A172 (cell line): ENCODE measurements at regions not wholly inside any gene's neighbourhood (a gene's known extent, or its start where the extent isn't known, plus 50 kb on each side); places are given as distances from the start of the nearest gene placed in this dataset.

Experiments used
- DNase-seq: peaks from one replicate; pipeline ENCODE4 v3.0.0-alpha.2; 2015; ENCODE audit warnings: low spot score

GRCh38 chr13:90675129-90675528 lies 672.4 kb upstream of the MIR17HG start:
- DNase-seq = no peak

- no peak for DNase-seq
Measured at GRCh38 chr13:90680826-90681225, 666.7 kb upstream of the MIR17HG start.

GRCh38 chr13:90683711-90684131 lies 663.8 kb upstream of the MIR17HG start:
- no peak for DNase-seq

GRCh38 chr13:90686442-90686841 lies 661.0 kb upstream of the MIR17HG start:
- peak; percentile 13 for DNase-seq

GRCh38 chr13:90689111-90689510 lies 658.4 kb upstream of the MIR17HG start:
- no peak for DNase-seq

GRCh38 chr13:90690458-90691080 lies 656.9 kb upstream of the MIR17HG start:
- no peak for DNase-seq

- DNase-seq = peak; percentile 79
Measured at GRCh38 chr13:90696254-90696653, 651.2 kb upstream of the MIR17HG start.

- peak; percentile 52 for DNase-seq
Measured at GRCh38 chr13:90696656-90697055, 650.8 kb upstream of the MIR17HG start.

GRCh38 chr13:90700340-90700739 lies 647.1 kb upstream of the MIR17HG start:
- no peak for DNase-seq

GRCh38 chr13:90701264-90701663 lies 646.2 kb upstream of the MIR17HG start:
- no peak for DNase-seq

GRCh38 chr13:90702050-90702449 lies 645.4 kb upstream of the MIR17HG start:
- DNase-seq = no peak

GRCh38 chr13:90706631-90707030 lies 640.9 kb upstream of the MIR17HG start:
- no peak for DNase-seq

GRCh38 chr13:90708128-90708527 lies 639.4 kb upstream of the MIR17HG start:
- no peak for DNase-seq

GRCh38 chr13:90709319-90709718 lies 638.2 kb upstream of the MIR17HG start:
- no peak for DNase-seq

- no peak for DNase-seq
Measured at GRCh38 chr13:90710164-90710759, 637.2 kb upstream of the MIR17HG start.

GRCh38 chr13:90713441-90714133 lies 633.9 kb upstream of the MIR17HG start:
- DNase-seq = no peak

GRCh38 chr13:90715485-90715884 lies 632.0 kb upstream of the MIR17HG start:
- DNase-seq = no peak

GRCh38 chr13:90717451-90717936 lies 630.0 kb upstream of the MIR17HG start:
- DNase-seq = peak; percentile 81

- no peak for DNase-seq
Measured at GRCh38 chr13:90719461-90719860, 628.0 kb upstream of the MIR17HG start.

- no peak for DNase-seq
Measured at GRCh38 chr13:90721937-90722336, 625.5 kb upstream of the MIR17HG start.

- no peak for DNase-seq
Measured at GRCh38 chr13:90723381-90723780, 624.1 kb upstream of the MIR17HG start.

- DNase-seq = no peak
Measured at GRCh38 chr13:90726375-90726774, 621.1 kb upstream of the MIR17HG start.

- no peak for DNase-seq
Measured at GRCh38 chr13:90732049-90732448, 615.4 kb upstream of the MIR17HG start.
